ENCODE measurements at regions not wholly inside any gene's neighbourhood (a gene's known extent, or its start where the extent isn't known, plus 50 kb on each side); places are given as distances from the start of the nearest gene placed in this dataset.

GRCh38 chr2:16045653-16046352 is 105.5 kb downstream of the MYCN start:
- H3K9me3 Mint-ChIP-seq: no peaks in the 10 kb centered on the region
- H3K27me3 Mint-ChIP-seq: no peaks in the 10 kb centered on the region
- H3K4me3 Mint-ChIP-seq: no peak overlapping the region
- no peak for TF ChIP-seq CTCF (conservative IDR thresholded peaks at IDR 0.05)
- H3K27ac Mint-ChIP-seq: no peak overlapping the region
- H3K4me1 Mint-ChIP-seq (ENCODE audit: unreplicated experiment): peaks cover 10% of the 10 kb centered on the region
- DNase-seq (ENCODE audit: extremely low spot score, unreplicated experiment): no peak
- H3K36me3 Mint-ChIP-seq: no peaks in the 10 kb centered on the region

DNA sequence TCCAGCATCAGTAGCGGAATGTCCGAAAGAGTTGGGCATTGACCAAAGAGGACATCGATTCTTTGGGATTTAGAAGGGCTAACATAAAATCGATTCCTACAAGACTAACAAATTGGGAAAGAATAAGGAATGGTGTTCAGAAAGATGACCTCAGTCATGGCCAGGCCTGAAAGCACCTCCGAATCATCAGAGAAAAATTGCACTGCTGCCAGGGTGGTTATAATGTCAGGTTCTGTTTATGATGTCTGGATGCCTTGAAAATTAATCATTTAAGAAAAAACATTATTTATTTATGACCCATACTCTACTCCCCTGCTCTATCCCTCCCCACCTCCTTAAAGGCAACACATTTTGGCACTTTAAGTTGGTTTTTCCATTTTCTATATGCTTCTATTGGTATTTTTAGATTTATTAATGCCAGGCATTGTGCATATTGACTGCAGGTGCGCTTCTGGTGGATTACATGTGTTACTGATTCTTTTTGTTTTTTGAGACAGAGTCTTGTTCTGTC is 104.7 kb downstream of the MYCN start:
- Mint-ChIP-seq H3K36me3 (no peaks in the 10 kb centered on the region), H3K27me3 (no peaks in the 10 kb centered on the region), H3K4me1 (ENCODE audit: unreplicated experiment) (peaks cover 14% of the 10 kb centered on the region), H3K9me3 (no peaks in the 10 kb centered on the region), H3K4me3 (no peak overlapping the region), H3K27ac (no peak overlapping the region)
- DNase-seq (ENCODE audit: extremely low spot score, unreplicated experiment): no peak
- TF ChIP-seq CTCF (conservative IDR thresholded peaks at IDR 0.05): no peak

- no peaks in the 10 kb centered on the region for H3K27me3 Mint-ChIP-seq
- no peak for DNase-seq (ENCODE audit: extremely low spot score, unreplicated experiment)
- no peaks in the 10 kb centered on the region for H3K36me3 Mint-ChIP-seq
- TF ChIP-seq CTCF (conservative IDR thresholded peaks at IDR 0.05): no peak
- H3K4me3 Mint-ChIP-seq: no peak overlapping the region
- no peak overlapping the region for H3K27ac Mint-ChIP-seq
- H3K9me3 Mint-ChIP-seq: no peaks in the 10 kb centered on the region
- peaks cover 16% of the 10 kb centered on the region for H3K4me1 Mint-ChIP-seq (ENCODE audit: unreplicated experiment)
These were observed 103.3 kb downstream of the MYCN start for GRCh38 chr2:16043627-16044026.

DNA sequence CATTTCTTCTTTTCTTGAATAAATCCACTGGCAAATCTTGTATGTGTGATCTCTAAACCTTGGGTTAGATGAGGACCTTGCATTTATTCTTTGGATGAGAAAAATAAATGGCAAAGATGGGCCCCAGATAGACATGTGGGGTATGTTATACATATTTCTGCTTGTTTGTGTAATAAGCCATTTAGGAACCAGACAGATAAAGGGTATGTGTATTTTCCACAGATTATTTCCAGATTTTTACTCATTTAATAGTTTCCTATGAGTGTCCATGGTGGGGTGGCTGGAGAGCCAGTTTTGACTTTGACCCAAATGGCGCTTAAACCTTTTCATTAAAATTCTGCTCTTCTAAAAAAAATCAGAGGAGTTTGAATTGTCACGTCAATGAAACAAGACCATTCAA is 102.8 kb downstream of the MYCN start:
- Mint-ChIP-seq H3K27me3 (no peaks in the 10 kb centered on the region), H3K27ac (no peak overlapping the region), H3K9me3 (no peaks in the 10 kb centered on the region), H3K4me3 (no peak overlapping the region), H3K4me1 (ENCODE audit: unreplicated experiment) (peaks cover 19% of the 10 kb centered on the region), H3K36me3 (no peaks in the 10 kb centered on the region)
- TF ChIP-seq CTCF (conservative IDR thresholded peaks at IDR 0.05): no peak
- DNase-seq (ENCODE audit: extremely low spot score, unreplicated experiment): no peak

GRCh38 chr2:16042201-16042700 is 101.9 kb downstream of the MYCN start:
- no peaks in the 10 kb centered on the region for H3K9me3 Mint-ChIP-seq
- H3K27ac Mint-ChIP-seq: no peak overlapping the region
- DNase-seq (ENCODE audit: extremely low spot score, unreplicated experiment): no peak
- H3K4me1 Mint-ChIP-seq (ENCODE audit: unreplicated experiment): peaks cover 29% of the 10 kb centered on the region
- no peak for TF ChIP-seq CTCF (conservative IDR thresholded peaks at IDR 0.05)
- H3K36me3 Mint-ChIP-seq: no peaks in the 10 kb centered on the region
- no peaks in the 10 kb centered on the region for H3K27me3 Mint-ChIP-seq
- H3K4me3 Mint-ChIP-seq: no peak overlapping the region

Data from type B pancreatic cell (in vitro differentiated cells).